SK-N-SH (cell line): ENCODE measurements at regions not wholly inside any gene's neighbourhood (a gene's known extent, or its start where the extent isn't known, plus 50 kb on each side); places are given as distances from the start of the nearest gene placed in this dataset.

Experiments used
- CTCF ChIA-PET: fragments of 300-600, 350-600 bp; formaldehyde crosslinking; extraction: SDS; loops from one replicate; lab custom pipeline; 2021; lab: Yijun Ruan, JAX
- POLR2A ChIA-PET: fragments of 350-600 bp; sonication (Branson Sonifier 250); formaldehyde crosslinking; extraction: SDS; loops from one replicate; lab custom pipeline; 2020; ENCODE audit warnings: antibody characterized with exemption, inconsistent platforms; lab: Yijun Ruan, JAX
- DNase-seq: peaks from one replicate; pipeline ENCODE4 v3.0.0; 2012
- H2AFZ ChIP-seq: fragments of 200-600 bp; sonication (generic); 2 replicates; pipeline ENCODE4 v1.8.1; 2016; ENCODE audit warnings: antibody characterized with exemption, mild to moderate bottlenecking, low read depth
- H3F3A ChIP-seq: fragments of 200-600 bp; sonication (generic); replicated peaks from 2 replicates; pipeline ENCODE3; 2016; ENCODE audit warnings: antibody characterized with exemption, mild to moderate bottlenecking; ENCODE audit not compliant: insufficient read depth
- H3K27ac ChIP-seq, 2 experiments: fragments of 200-500 bp in 1 of 2; fragments of 200-600 bp in 1 of 2; sonication (Bioruptor generic) in 1 of 2; sonication (generic), shearing (Covaris generic) in 1 of 2; 2 replicates each; pipeline versions ENCODE4 v1.5.1 to v1.6.1; 2014 to 2016; ENCODE audit warnings: low read depth in 2 of 2, inconsistent platforms in 1 of 2, low read length in 1 of 2, mild to moderate bottlenecking in 1 of 2, mixed read lengths in 1 of 2
- H3K27me3 ChIP-seq: fragments of 200-600 bp; sonication (generic), shearing (Covaris generic); 2 replicates; pipeline ENCODE4 v1.6.1; 2016; ENCODE audit warnings: mixed run types; ENCODE audit not compliant: insufficient read depth
- H3K36me3 ChIP-seq, 2 experiments: fragments of 200-500 bp in 1 of 2; fragments of 200-600 bp in 1 of 2; sonication (Bioruptor generic) in 1 of 2; sonication (generic) in 1 of 2; replicated peaks in 1 of 2; 2 replicates each; pipeline versions ENCODE3 to v1.5.1; 2014 to 2016; ENCODE audit warnings: low read length in 1 of 2, mild to moderate bottlenecking in 1 of 2; ENCODE audit not compliant: insufficient read depth in 2 of 2, control insufficient read depth in 1 of 2
- H3K4me1 ChIP-seq, 2 experiments: fragments of 200-500 bp in 1 of 2; fragments of 200-600 bp in 1 of 2; sonication (Bioruptor generic) in 1 of 2; sonication (generic), shearing (Covaris generic) in 1 of 2; 2 replicates each; pipeline versions ENCODE4 v1.5.1 to v1.6.1; 2014 to 2016; ENCODE audit warnings: low read depth in 1 of 2, low read length in 1 of 2, mixed run types in 1 of 2; ENCODE audit not compliant: insufficient read depth in 2 of 2, control insufficient read depth in 1 of 2
- H3K4me2 ChIP-seq: fragments of 200-600 bp; sonication (generic), shearing (Covaris generic); 2 replicates; pipeline ENCODE4 v1.6.1; 2017; ENCODE audit warnings: mixed run types
- H3K4me3 ChIP-seq, 2 experiments: fragments of 200-500 bp in 1 of 2; fragments of 200-600 bp in 1 of 2; sonication (Bioruptor generic) in 1 of 2; sonication (generic), shearing (Covaris generic) in 1 of 2; 2 replicates each; pipeline versions ENCODE4 v1.5.1 to v1.8.1; 2014 to 2016; ENCODE audit warnings: low read depth in 2 of 2, inconsistent platforms in 1 of 2, low read length in 1 of 2, mild to moderate bottlenecking in 1 of 2, mixed read lengths in 1 of 2, moderate library complexity in 1 of 2
- H3K79me2 ChIP-seq: fragments of 200-600 bp; sonication (generic); 2 replicates; pipeline ENCODE4 v1.8.1; 2017; ENCODE audit warnings: mild to moderate bottlenecking; ENCODE audit not compliant: insufficient read depth
- H3K9ac ChIP-seq: fragments of 200-600 bp; sonication (generic); 2 replicates; pipeline ENCODE4 v1.6.1; 2017; ENCODE audit warnings: mixed run types
- H3K9me2 ChIP-seq: fragments of 200-600 bp; sonication (generic); 2 replicates; pipeline ENCODE4 v1.6.1; 2017; ENCODE audit warnings: mixed run types
- H3K9me3 ChIP-seq: fragments of 200-600 bp; sonication (generic); 2 replicates; pipeline ENCODE4 v1.6.1; 2017; ENCODE audit warnings: mixed run types, mild to moderate bottlenecking, moderate library complexity
- H4K20me1 ChIP-seq: fragments of 200-600 bp; sonication (generic); 2 replicates; pipeline ENCODE4 v1.6.1; 2017; ENCODE audit warnings: mild to moderate bottlenecking, mixed run types; ENCODE audit not compliant: insufficient read depth
- ELF1 ChIP-seq: IDR thresholded peaks from 2 replicates; pipeline ENCODE4 v1.4.0; 2012
- EP300 ChIP-seq, 2 experiments: IDR thresholded peaks; 2 replicates each; pipeline versions ENCODE4 v1.4.0 to v1.6.1; 2012; ENCODE audit warnings: borderline replicate concordance in 1 of 2, low read depth in 1 of 2, low read length in 1 of 2
- FOXJ3 ChIP-seq: sonication (generic); formaldehyde crosslinking; IDR thresholded peaks from 2 replicates; pipeline ENCODE4 v1.5.1; 2020; ENCODE audit warnings: mild to moderate bottlenecking, missing genetic modification reagents
- GABPA ChIP-seq: IDR thresholded peaks from 2 replicates; pipeline ENCODE4 v1.4.0; 2012; ENCODE audit warnings: low read depth, mild to moderate bottlenecking
- JUND ChIP-seq: IDR thresholded peaks from 2 replicates; pipeline ENCODE4 v1.4.0; 2012
- MEF2A ChIP-seq: IDR thresholded peaks from 2 replicates; pipeline ENCODE4 v1.4.0; 2012; ENCODE audit warnings: low read depth, borderline replicate concordance
- NRF1 ChIP-seq: IDR thresholded peaks from 2 replicates; pipeline ENCODE4 v1.6.1; 2012; ENCODE audit warnings: low read depth, mild to moderate bottlenecking, low read length
- RAD21 ChIP-seq: IDR thresholded peaks from 2 replicates; pipeline ENCODE4 v1.6.1; 2012; ENCODE audit warnings: mild to moderate bottlenecking, low read length
- RCOR1 ChIP-seq: fragments of 150-350 bp; IDR thresholded peaks from 2 replicates; pipeline ENCODE4 v1.6.1; 2017; ENCODE audit warnings: antibody characterized with exemption, low read length
- RFX5 ChIP-seq: IDR thresholded peaks from 2 replicates; pipeline ENCODE4 v1.6.1; 2012; ENCODE audit warnings: mild to moderate bottlenecking, improper control_type of control experiment, low read length
- TCF12 ChIP-seq: IDR thresholded peaks from 2 replicates; pipeline ENCODE4 v1.4.0; 2012
- WGBS: methylation state at CpG from one replicate; pipeline ENCODE4 v1.1.6; 2017; ENCODE audit warnings: low lambda C conversion rate; 5-methylcytosine and 5-hydroxymethylcytosine counted together
- TF ChIP-seq, protein P1 (sequence below): IDR thresholded peaks from 2 replicates; pipeline ENCODE4 v1.4.0; 2012; ENCODE audit warnings: low read depth, borderline replicate concordance
- TF ChIP-seq, protein P2 (sequence below): IDR thresholded peaks from 2 replicates; pipeline ENCODE4; 2012
- TF ChIP-seq, protein P3 (sequence below): IDR thresholded peaks from 2 replicates; pipeline ENCODE4 v1.4.0; 2012; ENCODE audit warnings: low read depth
- TF ChIP-seq, protein P4 (sequence below): IDR thresholded peaks from 2 replicates; pipeline ENCODE4 v1.4.0; 2012; ENCODE audit warnings: low read depth, borderline replicate concordance

DNA sequence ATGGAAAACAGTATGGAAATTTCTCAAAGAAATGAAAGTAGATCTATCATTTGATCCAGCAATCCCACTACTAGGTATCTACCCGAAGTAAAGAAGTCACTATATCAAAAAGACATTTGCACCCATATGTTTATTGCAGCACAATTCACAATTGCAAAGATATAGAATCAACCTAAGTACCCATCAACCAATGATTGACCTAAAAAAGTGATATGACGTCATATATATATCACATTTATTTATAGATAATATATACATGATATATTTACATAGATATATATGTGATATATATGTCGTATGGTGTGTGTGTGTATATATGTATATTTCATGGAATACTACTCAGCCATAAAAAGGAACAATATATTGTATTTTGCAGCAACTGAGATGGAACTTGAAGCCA is 188.3 kb upstream of the ARHGAP42 start (continued):
- TF ChIP-seq, protein P1, sequence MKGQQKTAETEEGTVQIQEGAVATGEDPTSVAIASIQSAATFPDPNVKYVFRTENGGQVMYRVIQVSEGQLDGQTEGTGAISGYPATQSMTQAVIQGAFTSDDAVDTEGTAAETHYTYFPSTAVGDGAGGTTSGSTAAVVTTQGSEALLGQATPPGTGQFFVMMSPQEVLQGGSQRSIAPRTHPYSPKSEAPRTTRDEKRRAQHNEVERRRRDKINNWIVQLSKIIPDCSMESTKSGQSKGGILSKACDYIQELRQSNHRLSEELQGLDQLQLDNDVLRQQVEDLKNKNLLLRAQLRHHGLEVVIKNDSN = no peak

DNA sequence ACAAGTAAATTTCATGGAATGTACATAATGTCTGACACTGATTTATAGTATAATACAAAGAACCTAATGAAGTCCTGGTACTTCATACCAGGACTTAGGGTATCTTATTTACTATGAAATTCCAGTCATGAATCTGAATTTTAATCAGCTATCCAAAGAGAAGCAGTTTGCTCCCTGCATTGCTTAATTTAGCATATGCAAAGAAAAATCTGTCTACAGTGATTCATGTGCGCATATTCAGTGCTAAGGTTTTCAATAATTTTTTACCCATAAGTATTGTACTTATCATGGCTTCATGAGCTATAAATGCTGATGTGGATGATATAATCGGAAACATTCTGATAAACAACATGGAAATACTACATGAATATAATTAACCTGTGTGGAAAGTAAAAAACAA is 185.6 kb upstream of the ARHGAP42 start:
- Histone ChIP-seq H3K27me3 (no peaks in the 10 kb centered on the region), H2AFZ (no peak overlapping the region), H4K20me1 (no peaks in the 10 kb centered on the region), H3K79me2 (no peaks in the 10 kb centered on the region), H3K9me3 (no peaks in the 10 kb centered on the region), H3K36me3 (no peaks in the 10 kb centered on the region), H3K4me3 (no peak overlapping the region), H3K9me2 (no peaks in the 10 kb centered on the region), H3K9ac (no peak overlapping the region), H3K27ac (no peak overlapping the region), H3F3A (no peaks in the 10 kb centered on the region), H3K4me1 (no peaks in the 10 kb centered on the region), H3K4me2 (no peak overlapping the region)
- CTCF ChIA-PET = no interaction called here
- 14% methylated on average over 2 of the region's 2 CpGs for WGBS
- no peak for TF ChIP-seq TCF12
- no peak for TF ChIP-seq RAD21
- TF ChIP-seq NRF1 = no peak
- no peak for TF ChIP-seq RFX5
- TF ChIP-seq MEF2A = no peak
- TF ChIP-seq EP300 (IDR thresholded peaks at IDR 0.05; ENCODE audit: borderline replicate concordance in 1 of 2, low read depth in 1 of 2, low read length in 1 of 2) = no peak
- no peak for TF ChIP-seq RCOR1
- TF ChIP-seq, protein P1 = no peak
- DNase-seq = no peak
- POLR2A ChIA-PET = no interaction called here

DNA sequence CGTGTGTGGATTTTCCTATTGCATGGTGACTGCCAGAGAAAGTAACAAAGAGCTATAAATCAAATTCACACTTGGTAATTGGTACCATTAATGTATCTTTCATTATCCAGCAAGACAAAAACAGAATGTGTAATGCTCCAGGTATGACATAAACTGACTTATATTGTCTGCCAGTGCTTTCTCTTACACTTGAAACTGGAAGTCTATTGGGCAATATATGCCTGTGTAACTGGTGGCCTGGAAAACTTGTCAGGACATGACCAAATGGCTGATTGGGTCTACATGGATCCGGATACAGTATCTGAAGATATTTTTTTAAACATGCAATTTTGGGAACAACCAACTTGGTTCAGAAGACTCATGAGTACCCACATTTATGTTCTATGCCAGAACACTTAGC is 174.6 kb upstream of the ARHGAP42 start:
- 2% methylated on average over 2 of the region's 2 CpGs for WGBS
- no peak for DNase-seq
- Histone ChIP-seq H3K4me3 (no peak overlapping the region), H3K9me3 (no peaks in the 10 kb centered on the region), H3F3A (no peaks in the 10 kb centered on the region), H3K9ac (no peak overlapping the region), H3K27me3 (no peaks in the 10 kb centered on the region), H4K20me1 (no peaks in the 10 kb centered on the region), H3K79me2 (no peaks in the 10 kb centered on the region), H3K27ac (no peak overlapping the region), H2AFZ (no peak overlapping the region), H3K4me2 (no peak overlapping the region), H3K9me2 (no peaks in the 10 kb centered on the region), H3K36me3 (no peaks in the 10 kb centered on the region), H3K4me1 (no peaks in the 10 kb centered on the region)
- ChIA-PET POLR2A (no interaction called here), CTCF (no interaction called here)
- TF ChIP-seq, protein P2, sequence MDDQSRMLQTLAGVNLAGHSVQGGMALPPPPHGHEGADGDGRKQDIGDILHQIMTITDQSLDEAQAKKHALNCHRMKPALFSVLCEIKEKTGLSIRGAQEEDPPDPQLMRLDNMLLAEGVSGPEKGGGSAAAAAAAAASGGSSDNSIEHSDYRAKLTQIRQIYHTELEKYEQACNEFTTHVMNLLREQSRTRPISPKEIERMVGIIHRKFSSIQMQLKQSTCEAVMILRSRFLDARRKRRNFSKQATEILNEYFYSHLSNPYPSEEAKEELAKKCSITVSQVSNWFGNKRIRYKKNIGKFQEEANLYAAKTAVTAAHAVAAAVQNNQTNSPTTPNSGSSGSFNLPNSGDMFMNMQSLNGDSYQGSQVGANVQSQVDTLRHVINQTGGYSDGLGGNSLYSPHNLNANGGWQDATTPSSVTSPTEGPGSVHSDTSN = no peak
- TF ChIP-seq, protein P3, sequence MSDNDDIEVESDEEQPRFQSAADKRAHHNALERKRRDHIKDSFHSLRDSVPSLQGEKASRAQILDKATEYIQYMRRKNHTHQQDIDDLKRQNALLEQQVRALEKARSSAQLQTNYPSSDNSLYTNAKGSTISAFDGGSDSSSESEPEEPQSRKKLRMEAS = no peak
- TF ChIP-seq ELF1 (no peak), TCF12 (no peak), GABPA (no peak), MEF2A (no peak), JUND (no peak), FOXJ3 (CRISPR knock-in tag) (no peak)
- TF ChIP-seq, protein P4, sequence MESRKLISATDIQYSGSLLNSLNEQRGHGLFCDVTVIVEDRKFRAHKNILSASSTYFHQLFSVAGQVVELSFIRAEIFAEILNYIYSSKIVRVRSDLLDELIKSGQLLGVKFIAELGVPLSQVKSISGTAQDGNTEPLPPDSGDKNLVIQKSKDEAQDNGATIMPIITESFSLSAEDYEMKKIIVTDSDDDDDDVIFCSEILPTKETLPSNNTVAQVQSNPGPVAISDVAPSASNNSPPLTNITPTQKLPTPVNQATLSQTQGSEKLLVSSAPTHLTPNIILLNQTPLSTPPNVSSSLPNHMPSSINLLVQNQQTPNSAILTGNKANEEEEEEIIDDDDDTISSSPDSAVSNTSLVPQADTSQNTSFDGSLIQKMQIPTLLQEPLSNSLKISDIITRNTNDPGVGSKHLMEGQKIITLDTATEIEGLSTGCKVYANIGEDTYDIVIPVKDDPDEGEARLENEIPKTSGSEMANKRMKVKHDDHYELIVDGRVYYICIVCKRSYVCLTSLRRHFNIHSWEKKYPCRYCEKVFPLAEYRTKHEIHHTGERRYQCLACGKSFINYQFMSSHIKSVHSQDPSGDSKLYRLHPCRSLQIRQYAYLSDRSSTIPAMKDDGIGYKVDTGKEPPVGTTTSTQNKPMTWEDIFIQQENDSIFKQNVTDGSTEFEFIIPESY = no peak
